PC-3 (cell line): ENCODE measurements at regions not wholly inside any gene's neighbourhood (a gene's known extent, or its start where the extent isn't known, plus 50 kb on each side); places are given as distances from the start of the nearest gene placed in this dataset.

ENCODE experiments used
- EZH2phosphoT487 ChIP-seq: fragments of 300-600 bp; sonication (generic); IDR thresholded peaks from 2 replicates; pipeline ENCODE4 v1.6.1; 2018; ENCODE audit warnings: mild to moderate bottlenecking, antibody characterized with exemption, low read length, borderline replicate concordance
- TF ChIP-seq, protein P1 (sequence below): fragments of 300-600 bp; sonication (generic); conservative IDR thresholded peaks from 2 replicates; pipeline ENCODE4 v1.5.1; 2017; ENCODE audit warnings: antibody characterized with exemption, low read depth, mild to moderate bottlenecking, low read length

- TF ChIP-seq, protein P1, sequence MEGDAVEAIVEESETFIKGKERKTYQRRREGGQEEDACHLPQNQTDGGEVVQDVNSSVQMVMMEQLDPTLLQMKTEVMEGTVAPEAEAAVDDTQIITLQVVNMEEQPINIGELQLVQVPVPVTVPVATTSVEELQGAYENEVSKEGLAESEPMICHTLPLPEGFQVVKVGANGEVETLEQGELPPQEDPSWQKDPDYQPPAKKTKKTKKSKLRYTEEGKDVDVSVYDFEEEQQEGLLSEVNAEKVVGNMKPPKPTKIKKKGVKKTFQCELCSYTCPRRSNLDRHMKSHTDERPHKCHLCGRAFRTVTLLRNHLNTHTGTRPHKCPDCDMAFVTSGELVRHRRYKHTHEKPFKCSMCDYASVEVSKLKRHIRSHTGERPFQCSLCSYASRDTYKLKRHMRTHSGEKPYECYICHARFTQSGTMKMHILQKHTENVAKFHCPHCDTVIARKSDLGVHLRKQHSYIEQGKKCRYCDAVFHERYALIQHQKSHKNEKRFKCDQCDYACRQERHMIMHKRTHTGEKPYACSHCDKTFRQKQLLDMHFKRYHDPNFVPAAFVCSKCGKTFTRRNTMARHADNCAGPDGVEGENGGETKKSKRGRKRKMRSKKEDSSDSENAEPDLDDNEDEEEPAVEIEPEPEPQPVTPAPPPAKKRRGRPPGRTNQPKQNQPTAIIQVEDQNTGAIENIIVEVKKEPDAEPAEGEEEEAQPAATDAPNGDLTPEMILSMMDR: no peak
- TF ChIP-seq EZH2phosphoT487: no peak
Observed at GRCh38 chr7:51630933-51631332, 314.3 kb upstream of the COBL start.
